NCI-H1417 (cell line): ENCODE measurements at regions not wholly inside any gene's neighbourhood (a gene's known extent, or its start where the extent isn't known, plus 50 kb on each side); places are given as distances from the start of the nearest gene placed in this dataset.
"Not testable (repeated sequence)": the region's sequence is repeated elsewhere in the genome, so short reads cannot be mapped to it uniquely, and the experiment has no call there.

Experiments
- DNase-seq, 3 experiments: peaks; one replicate each; lab custom pipeline; 2025; lab: John Stamatoyannopoulos, UW

- DNase-seq = no peak
Observed at GRCh38 chr15:62643572-62643971, 399.0 kb upstream of the TPM1 start.

GRCh38 chr15:62644216-62644888, 398.2 kb upstream of the TPM1 start:
- no peak for DNase-seq

- peak in 1 of 3 experiments; percentile 36 for DNase-seq
Observed at GRCh38 chr15:62644889-62645742, 397.4 kb upstream of the TPM1 start.

- DNase-seq = no peak
Observed at GRCh38 chr15:62647202-62647842, 395.2 kb upstream of the TPM1 start.

GRCh38 chr15:62647843-62648505, 394.6 kb upstream of the TPM1 start:
- DNase-seq = peak in 1 of 3 experiments; percentile 14

GRCh38 chr15:62648954-62649353, 393.6 kb upstream of the TPM1 start:
- DNase-seq = peak in 1 of 3 experiments; percentile 20

- DNase-seq = no peak
Observed at GRCh38 chr15:62649793-62650420, 392.6 kb upstream of the TPM1 start.

GRCh38 chr15:62653122-62653521, 389.4 kb upstream of the TPM1 start:
- no peak for DNase-seq

- DNase-seq = no peak
Observed at GRCh38 chr15:62656071-62656470, 386.5 kb upstream of the TPM1 start.

- not testable (repeated sequence) for DNase-seq
Observed at GRCh38 chr15:62657501-62657900, 385.0 kb upstream of the TPM1 start.

- DNase-seq = no peak
Observed at GRCh38 chr15:62658498-62658897, 384.0 kb upstream of the TPM1 start.

- DNase-seq = no peak
Observed at GRCh38 chr15:62663547-62663946, 379.0 kb upstream of the TPM1 start.

GRCh38 chr15:62665449-62665848, 377.1 kb upstream of the TPM1 start:
- no peak for DNase-seq

- DNase-seq = no peak
Observed at GRCh38 chr15:62666046-62666445, 376.5 kb upstream of the TPM1 start.

GRCh38 chr15:62672268-62672667, 370.3 kb upstream of the TPM1 start:
- DNase-seq = no peak

- no peak for DNase-seq
Observed at GRCh38 chr15:62676891-62677290, 365.7 kb upstream of the TPM1 start.

- DNase-seq = no peak
Observed at GRCh38 chr15:62681939-62682896, 360.3 kb upstream of the TPM1 start.

GRCh38 chr15:62683192-62683591, 359.4 kb upstream of the TPM1 start:
- DNase-seq = not testable (repeated sequence)

- DNase-seq = no peak
Observed at GRCh38 chr15:62684123-62684808, 358.3 kb upstream of the TPM1 start.

GRCh38 chr15:62691008-62691407, 351.5 kb upstream of the TPM1 start:
- DNase-seq = no peak
